Kidney tubule cell (primary cell): ENCODE measurements at regions not wholly inside any gene's neighbourhood (a gene's known extent, or its start where the extent isn't known, plus 50 kb on each side); places are given as distances from the start of the nearest gene placed in this dataset.

ENCODE experiments used
- DNase-seq: peaks from one replicate; pipeline ENCODE4 v3.0.0-alpha.2; 2018; ENCODE audit warnings: low spot score

DNA sequence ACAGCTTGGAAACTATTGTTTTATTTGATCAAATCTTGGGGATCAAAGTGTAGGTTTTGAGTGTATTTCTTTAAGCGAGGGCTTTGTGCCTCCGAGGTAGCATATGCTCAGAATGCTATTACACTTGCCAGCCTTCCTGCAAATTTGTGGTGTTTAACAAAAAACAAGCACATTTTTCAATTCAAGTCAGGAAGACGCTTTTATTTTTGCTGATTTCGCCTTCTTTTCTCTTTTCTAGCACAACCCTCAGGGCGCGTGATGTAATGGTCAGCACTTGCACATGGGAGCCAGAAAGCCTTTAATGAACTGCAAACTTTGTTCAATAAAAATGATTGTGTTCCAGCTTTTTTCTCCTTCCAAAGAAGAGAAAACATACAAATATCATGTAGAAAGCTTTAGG, 466.5 kb downstream of the PRKD1 start:
- DNase-seq, result no peak

DNA sequence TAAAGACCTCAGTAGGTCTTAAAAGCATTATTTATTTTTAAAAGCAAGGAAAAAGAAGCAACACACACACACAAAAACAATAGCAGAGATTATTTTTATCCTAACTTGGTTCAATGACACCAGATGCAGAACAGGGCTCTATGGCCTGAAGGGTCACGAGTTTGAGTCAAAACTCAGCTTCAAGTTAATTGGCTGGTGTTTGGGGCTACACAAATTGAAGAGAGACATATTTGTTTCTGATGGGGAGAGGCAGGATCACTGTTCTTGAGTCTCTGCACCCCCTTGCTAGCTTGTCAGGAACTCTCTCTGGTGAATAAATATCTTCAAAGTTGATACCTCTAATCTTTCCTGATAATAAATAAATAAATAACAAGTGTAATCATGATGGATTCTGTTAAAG, 466.1 kb downstream of the PRKD1 start:
- no peak for DNase-seq

DNA sequence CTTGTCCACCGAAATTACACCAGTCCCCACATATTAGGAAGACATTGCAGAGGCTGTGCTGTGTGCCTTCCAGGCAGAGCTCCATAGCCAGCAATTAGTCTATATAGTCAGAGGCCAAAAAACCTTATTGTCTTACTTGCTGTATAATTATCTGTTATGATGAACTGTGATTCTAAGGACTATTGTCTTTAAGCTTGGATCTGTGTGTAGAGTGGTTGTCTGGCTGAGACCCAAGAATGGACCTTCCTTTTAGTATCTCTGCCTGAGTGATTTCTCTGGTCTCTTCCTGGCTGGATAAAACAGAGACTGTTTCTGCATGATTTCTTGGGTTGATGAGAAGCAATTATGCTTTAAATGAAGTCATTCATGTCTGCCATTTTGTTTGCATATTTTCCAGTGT, 465.3 kb downstream of the PRKD1 start:
- peak; percentile 19 for DNase-seq

DNA sequence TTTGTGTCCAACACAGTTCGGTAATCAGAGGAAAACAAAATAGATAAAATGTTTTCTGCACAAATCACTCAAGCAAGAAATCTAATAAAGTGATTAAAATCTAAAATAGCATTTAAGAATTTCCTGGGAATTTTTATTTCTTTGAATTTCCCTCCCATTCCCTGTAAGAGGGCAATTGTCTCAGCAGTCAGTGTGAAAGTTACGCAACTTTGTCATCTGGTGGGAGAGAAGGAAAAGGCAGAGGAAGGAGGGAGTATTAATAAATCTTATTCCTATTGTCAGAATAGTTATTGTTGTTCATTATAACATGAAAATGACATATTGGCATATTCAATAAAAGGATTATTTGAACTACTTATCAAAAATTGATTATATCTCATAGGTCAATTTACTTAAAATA, 464.9 kb downstream of the PRKD1 start:
- no peak for DNase-seq

DNA sequence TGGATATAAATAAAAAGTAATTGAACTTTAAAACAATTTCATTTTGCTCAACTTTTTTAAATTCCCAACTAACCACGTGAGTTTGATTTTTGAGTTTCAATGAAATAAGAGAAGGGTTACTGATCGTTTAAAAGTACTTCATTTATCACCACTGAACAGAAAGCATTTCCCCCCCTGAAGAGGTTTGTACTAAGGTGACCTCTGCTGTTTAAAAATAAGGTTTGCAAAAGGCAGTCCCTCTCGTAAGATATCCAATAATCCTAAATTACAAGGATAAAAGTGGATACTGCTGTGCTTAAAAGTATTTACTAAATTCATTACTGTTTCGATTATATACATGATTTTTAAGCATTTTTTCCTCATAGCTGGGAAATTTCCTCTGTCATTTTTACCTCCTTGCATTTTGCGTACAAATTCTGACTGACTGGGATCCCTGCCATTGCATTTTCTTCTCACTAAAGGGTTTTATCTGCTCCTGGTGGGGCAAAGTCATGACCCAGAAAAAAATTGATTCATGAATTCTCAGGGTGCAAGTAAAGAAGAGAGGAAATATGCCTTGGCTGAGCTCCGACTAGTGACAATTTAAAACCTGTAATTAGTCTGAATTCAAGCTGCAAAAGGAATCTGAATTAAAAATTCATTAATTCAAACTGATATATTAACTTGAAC, 463.8 kb downstream of the PRKD1 start:
- no peak for DNase-seq

DNA sequence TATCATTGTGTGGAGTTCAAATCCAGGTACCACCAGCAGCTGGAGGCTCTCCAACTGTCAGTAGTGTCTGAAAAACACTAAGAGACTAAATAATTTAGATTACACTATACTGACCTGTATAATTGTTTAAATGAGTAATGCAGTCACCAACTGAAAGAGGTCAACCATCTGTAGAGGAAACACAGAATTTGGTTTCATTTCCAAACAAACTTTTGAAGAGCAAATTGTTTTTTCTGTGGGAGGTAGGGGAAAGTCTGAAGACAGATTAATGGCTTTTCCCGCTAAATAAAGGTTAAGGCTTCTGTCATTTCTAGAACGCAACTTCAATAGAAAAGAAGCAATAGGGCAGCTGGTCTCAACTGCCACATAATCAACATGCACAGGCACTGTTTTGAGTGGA, 462.6 kb downstream of the PRKD1 start:
- DNase-seq, result no peak

DNA sequence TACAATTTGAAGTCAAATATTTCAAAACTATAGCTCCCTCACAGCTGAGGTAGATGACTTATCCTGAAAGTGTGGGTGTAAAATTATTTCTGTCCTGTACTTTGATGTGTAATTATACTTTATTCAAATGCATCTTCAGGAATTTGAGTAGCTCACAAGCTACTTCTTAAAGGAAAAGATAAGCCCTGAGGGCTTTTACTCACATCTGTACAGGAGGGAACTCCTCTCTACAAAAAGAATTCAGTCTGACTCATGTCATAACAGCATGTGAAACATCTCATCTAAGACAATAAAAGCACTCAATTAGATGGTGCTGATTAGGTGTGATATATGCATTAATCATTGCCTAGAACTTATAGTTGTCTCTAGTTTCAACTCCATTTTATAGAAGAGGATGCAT, 452.0 kb downstream of the PRKD1 start:
- DNase-seq, result no peak

DNA sequence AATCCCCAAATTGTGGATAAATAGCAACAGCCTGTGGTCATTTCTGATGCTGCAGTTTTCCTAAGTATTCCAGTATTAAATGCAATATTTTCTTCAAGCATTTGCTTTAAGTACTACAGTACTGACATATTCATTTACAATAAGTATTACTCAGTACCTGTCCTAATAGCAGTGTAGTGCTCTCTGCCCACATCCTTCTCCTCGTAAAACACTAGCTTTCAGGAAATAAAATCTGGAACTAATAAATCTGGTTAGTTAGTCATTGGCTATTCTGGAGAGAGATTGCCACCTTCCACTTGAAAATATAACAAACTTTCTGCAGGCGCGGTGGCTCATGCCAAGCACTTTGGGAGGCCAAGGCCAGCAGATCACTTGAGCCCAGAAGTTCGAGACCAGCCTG, 441.5 kb downstream of the PRKD1 start:
- no peak for DNase-seq

DNA sequence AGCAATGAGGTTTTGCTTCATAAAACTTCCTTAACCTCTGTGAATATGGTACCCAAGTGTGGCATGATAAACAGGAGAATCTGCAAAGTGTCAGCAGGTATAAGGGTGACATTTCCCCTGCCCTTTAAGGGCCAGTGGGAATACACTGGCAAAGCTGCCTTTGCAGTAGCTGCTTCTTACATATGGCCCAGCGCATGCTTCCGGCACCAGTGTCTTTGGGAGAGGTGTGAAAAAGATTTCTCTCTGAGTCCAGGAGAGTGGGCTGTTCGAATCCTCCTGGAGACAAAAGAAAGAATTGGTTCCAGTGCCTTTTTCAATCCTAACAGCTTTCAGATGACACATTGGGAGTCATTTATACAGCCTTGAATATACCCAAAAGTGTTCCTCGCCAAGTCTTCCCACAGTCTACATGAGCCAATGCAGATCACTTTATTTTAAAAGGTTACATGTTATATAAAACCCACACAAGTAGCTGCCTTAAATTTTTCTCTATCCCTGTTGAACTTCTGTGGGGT, 437.7 kb downstream of the PRKD1 start:
- no peak for DNase-seq

DNA sequence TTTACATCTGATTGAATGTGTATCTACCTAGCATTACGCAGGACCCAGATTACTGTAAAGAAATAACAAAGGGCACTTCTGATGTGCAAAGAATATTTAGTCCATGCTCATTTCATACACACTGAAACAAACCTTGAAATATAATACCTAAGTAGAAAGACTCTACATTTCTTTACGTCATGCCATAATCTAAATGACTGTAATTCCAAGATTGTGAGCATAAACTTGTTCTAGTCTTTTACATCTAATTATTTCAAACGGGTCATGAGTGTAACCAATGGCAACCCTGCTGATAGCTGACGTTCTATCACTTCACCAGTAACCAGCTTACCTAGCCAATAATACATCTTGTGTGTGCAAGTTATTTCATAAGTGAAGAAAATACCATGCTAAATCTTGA, 433.8 kb downstream of the PRKD1 start:
- DNase-seq, result no peak

DNA sequence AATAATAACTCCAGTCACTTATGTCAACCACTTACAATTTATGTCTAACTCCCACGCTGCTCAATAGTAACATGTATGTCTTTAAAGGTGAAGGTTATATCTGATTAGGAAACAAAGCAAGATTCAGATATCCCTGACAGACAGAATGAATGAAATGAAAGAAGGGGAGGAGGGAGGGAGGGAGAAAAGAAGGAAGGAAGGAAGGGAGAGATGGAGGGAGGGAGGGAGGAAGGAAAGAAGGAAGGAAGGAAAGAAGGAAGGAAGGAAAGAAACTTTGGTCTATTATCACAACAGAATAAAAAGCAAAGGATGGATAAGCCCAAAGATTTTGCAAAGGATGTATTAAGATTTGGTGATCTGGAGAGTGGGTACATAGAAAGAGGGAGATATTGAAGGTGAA, 433.3 kb downstream of the PRKD1 start:
- no peak for DNase-seq

DNA sequence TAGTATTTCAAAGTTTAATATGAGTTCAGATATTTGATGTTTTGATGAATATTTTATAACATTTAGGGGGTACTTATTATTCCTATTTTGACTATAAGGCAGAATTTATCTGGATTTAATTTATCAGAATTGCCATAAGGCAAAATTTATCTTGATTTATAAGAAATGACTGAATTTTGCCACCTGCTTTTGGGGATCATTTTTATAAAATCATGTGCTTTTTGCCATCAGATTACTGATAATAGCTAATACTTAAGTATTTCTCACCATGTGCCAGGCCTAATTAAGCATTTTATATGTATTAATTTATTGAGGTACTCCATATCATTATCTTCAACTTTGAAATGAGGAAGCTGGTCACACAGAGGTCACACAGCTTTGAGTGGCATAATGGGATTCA, 423.7 kb downstream of the PRKD1 start:
- DNase-seq, result no peak

DNA sequence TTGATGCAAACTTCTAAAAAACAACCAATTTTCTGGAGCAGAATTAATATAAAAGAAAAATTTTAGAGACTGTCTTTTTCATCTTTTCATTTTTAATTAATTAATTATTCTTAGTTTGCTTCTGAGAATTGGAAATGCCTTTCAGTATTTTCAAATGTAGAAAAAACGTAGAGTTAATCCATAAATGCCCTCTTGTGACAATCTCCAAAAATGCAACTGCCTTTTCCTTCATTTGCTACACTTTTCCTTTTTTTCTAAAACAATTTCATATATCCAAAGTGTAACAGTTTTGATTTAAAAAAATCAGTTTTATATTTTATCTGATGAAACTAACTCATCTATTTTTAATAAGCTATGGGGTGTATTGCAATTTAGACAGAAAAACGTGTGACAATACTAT, 409.3 kb downstream of the PRKD1 start:
- DNase-seq, result no peak

DNA sequence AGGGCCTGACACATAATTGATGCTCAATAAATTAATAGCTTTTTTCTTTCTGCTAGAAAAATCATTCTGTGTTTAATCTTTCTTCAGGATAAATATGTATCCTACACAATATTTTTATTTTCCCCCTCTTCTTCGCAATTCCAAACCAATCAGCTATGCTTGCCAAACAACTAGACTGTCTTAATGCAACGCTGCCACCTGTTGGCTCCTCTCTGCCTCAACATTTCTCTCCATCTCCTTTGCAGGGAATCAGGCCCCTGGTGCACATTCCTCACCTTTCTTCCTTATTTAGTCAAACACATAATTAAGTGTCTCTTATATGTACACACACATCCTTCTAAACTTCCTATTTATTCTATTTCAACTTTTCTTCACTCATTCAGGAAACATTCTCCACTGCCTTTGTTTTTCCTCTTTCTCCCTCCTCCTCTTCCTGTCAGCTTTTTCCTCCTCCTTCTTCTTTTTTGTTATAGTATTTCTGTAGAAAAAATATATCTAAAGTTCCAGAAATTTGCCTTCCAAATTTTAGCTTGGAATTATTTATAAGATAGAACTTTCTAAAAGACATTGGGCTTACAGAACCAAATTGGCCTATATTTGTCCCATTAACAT, 406.0 kb downstream of the PRKD1 start:
- peak; percentile 27 for DNase-seq
